IPS-18a (cell line): ENCODE measurements at regions not wholly inside any gene's neighbourhood (a gene's known extent, or its start where the extent isn't known, plus 50 kb on each side); places are given as distances from the start of the nearest gene placed in this dataset.
"Not testable (repeated sequence)": the region's sequence is repeated elsewhere in the genome, so short reads cannot be mapped to it uniquely, and the experiment has no call there.

ENCODE experiments used
- H3K27ac ChIP-seq: one replicate; pipeline ENCODE4 v1.5.1; 2013; ENCODE audit warnings: low read length
- H3K27me3 ChIP-seq: one replicate; pipeline ENCODE4 v1.6.1; 2013; ENCODE audit warnings: mild to moderate bottlenecking, low read length; ENCODE audit not compliant: control insufficient read depth, insufficient read depth
- H3K36me3 ChIP-seq: one replicate; pipeline ENCODE4 v1.6.1; 2013; ENCODE audit warnings: low read depth, low read length; ENCODE audit not compliant: control insufficient read depth
- H3K4me1 ChIP-seq: one replicate; pipeline ENCODE4 v1.6.1; 2013; ENCODE audit warnings: low read depth, low read length; ENCODE audit not compliant: control insufficient read depth
- H3K4me3 ChIP-seq: one replicate; pipeline ENCODE4 v1.5.1; 2013; ENCODE audit warnings: low read length
- H3K9ac ChIP-seq: one replicate; pipeline ENCODE4 v1.6.1; 2013; ENCODE audit warnings: mild to moderate bottlenecking, low read length, moderate library complexity
- H3K9me3 ChIP-seq: one replicate; pipeline ENCODE4 v1.6.1; 2013; ENCODE audit warnings: low read depth, low read length; ENCODE audit not compliant: control insufficient read depth

DNA sequence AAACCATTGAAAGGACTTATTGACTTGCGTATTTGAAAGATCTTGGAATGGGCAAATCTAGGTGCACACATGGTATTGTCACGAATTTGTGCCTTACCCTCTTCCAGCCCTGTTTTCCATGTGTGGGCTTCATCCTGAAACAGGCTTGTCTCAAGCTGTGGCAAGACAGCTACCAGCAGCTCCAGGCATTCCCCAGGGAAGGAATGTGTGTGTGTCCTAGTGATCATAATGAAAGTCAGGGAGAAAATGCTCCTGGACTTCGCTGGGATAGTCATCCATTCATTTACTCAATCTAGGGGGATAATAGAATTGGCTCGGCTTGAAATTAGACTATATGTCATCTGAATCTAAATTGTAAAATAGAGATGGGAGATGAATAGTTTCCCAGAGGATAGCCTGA lies 676.2 kb downstream of the CBLN4 start:
- no peaks in the 10 kb centered on the region for H3K9me3 ChIP-seq

DNA sequence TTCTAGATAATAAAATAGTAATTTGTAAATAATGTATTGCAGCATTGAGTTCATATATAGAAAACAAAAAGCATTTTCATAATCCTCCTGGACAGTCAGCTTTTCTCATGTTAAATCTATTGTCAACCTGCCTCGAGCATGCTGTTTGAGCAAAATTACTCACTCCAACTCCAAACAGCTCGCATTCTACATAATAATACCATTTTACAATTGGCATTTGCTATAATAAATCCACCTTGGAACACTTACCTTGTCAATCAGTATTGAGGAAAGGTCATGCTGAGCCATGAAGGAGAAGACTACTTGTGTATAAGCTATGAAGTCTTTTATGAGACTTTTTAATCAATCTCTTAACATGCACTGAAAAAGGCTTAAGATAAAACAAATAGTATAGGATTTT lies 682.6 kb downstream of the CBLN4 start:
- Histone ChIP-seq H3K9me3 (no peaks in the 10 kb centered on the region), H3K27ac (no peak overlapping the region), H3K4me3 (no peak overlapping the region), H3K9ac (no peak overlapping the region), H3K4me1 (no peaks in the 10 kb centered on the region), H3K36me3 (no peaks in the 10 kb centered on the region), H3K27me3 (no peaks in the 10 kb centered on the region)

More for the DNA sequence above, 676.2 kb downstream of the CBLN4 start:
- H3K36me3 ChIP-seq: no peaks in the 10 kb centered on the region
- no peak overlapping the region for H3K27ac ChIP-seq
- no peaks in the 10 kb centered on the region for H3K4me1 ChIP-seq
- H3K4me3 ChIP-seq: no peak overlapping the region
- H3K9ac ChIP-seq: no peak overlapping the region
- H3K27me3 ChIP-seq: no peaks in the 10 kb centered on the region

DNA sequence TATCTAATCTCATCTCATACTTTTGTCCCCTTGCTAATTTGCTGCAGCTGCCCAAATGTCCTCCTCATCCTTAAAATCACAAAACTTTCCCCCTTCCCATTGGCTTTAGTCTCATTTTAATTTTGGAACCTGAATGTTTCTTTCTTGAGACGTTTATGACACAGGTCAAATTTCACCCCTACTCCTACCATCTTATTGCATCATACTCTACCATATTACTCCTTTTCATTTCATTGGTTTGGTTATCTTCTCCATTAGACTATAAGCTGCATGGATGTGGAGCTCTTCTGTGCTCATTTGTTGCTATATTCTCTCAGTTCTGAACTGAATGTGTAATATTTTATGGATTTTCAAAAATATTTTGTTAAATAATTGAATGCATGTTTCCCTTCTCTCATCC lies 688.6 kb downstream of the CBLN4 start:
- H3K4me3 ChIP-seq: no peak overlapping the region
- no peaks in the 10 kb centered on the region for H3K9me3 ChIP-seq
- H3K27me3 ChIP-seq: no peaks in the 10 kb centered on the region
- H3K27ac ChIP-seq: no peak overlapping the region
- no peak overlapping the region for H3K9ac ChIP-seq
- H3K36me3 ChIP-seq: no peaks in the 10 kb centered on the region
- no peaks in the 10 kb centered on the region for H3K4me1 ChIP-seq

DNA sequence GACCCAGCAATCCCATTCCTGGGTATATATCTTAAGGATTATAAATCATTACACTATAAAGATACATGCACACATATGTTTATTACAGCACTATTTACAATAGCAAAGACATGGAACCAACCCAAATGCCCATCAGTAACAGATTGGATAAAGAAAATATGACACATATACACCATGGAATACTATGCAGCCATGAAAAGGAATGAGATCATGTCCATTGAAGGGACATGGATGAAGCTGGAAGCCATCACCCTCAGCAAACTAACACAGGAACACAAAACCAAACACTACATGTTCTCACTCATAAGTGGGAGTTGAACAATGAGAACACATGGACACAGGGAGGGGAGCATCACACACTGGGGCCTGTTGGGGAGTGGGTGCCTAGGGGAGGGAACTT lies 694.5 kb downstream of the CBLN4 start:
- not testable (repeated sequence) for H3K9ac ChIP-seq, H3K27ac ChIP-seq, H3K36me3 ChIP-seq, H3K4me3 ChIP-seq, H3K27me3 ChIP-seq, H3K4me1 ChIP-seq, H3K9me3 ChIP-seq

DNA sequence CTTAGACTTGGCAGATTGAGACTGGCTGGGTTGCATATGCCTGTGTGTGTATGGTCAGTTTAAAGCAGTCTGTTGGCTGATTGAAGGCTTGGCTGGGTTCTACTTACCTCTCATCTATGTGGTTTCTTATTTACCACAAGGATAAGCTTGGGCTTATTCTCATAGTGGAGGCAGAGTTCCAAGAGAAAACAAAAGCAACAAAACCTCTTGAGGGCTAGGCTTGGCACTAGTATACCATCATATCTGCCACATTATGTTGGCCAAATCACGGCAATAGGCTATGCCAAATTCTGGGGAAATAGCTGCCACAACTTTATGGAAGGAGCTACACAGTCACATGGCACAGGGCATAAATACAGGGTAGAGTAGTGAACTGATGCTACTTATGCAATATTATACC lies 714.1 kb downstream of the CBLN4 start:
- Histone ChIP-seq H3K27ac (no peak overlapping the region), H3K4me1 (no peaks in the 10 kb centered on the region), H3K4me3 (no peak overlapping the region), H3K9me3 (no peaks in the 10 kb centered on the region), H3K36me3 (no peaks in the 10 kb centered on the region), H3K27me3 (no peaks in the 10 kb centered on the region), H3K9ac (no peak overlapping the region)

DNA sequence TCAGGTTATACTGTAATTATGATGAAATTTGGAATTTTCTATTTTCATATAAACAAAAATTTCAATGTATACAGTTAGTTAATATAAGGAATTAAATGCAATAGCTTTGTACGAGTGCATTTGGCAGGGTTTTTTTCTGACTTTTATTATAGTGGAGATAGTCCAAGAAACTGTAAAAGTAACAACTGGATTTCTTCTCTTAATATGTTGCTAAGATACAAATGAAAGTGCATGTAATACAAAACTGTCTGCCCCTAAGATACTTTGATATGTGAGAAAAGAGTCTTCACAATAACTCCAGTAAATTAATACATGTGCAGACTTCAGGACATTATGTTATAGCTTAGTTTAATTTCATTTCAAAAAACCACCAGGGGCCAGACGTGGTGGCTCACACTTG lies 721.4 kb downstream of the CBLN4 start:
- Histone ChIP-seq H3K4me1 (no peaks in the 10 kb centered on the region), H3K27ac (no peak overlapping the region), H3K36me3 (no peaks in the 10 kb centered on the region), H3K4me3 (no peak overlapping the region), H3K27me3 (no peaks in the 10 kb centered on the region), H3K9ac (no peak overlapping the region), H3K9me3 (no peaks in the 10 kb centered on the region)

DNA sequence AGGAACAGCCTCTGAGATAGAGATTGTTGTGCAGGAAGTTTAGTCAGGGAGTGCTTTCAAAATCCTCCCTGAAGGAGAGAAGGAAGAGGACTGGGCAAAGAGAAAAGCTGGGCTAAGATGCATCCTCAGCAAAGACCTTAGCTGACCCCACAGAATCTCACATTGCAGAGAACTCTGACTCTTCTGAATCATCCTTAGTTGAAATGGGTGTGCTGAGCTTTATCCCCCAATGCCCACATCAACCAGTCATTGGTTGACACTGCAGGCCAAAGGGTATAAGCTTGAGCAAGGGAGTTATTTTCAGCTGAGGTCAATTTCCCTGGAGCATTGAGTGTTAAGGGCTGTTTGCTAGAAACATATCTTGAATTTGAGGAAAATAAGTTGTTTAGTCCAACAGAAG lies 732.2 kb downstream of the CBLN4 start:
- Histone ChIP-seq H3K9me3 (no peaks in the 10 kb centered on the region), H3K27ac (no peak overlapping the region)

DNA sequence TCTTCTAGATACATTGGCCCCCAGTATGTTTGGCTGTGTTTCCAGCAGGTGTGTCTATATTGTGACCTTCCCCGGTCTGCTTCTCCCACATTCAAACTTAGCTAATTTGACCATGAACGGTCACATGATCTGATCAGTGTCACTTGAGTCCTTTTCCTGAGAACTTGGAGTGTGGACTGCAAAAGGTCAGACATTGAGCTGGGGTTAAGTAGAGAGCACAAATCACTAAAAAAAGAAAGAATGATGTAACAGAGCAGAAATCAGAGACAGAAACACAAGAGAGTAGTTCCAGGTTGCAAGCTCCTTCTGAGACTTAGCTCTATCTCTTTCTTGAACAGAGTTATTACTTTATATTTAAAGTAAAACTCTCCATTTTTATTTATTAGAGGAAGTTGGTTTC lies 733.9 kb downstream of the CBLN4 start:
- Histone ChIP-seq H3K4me1 (no peaks in the 10 kb centered on the region), H3K27me3 (no peaks in the 10 kb centered on the region), H3K4me3 (no peak overlapping the region), H3K27ac (no peak overlapping the region), H3K9ac (no peak overlapping the region), H3K9me3 (no peaks in the 10 kb centered on the region), H3K36me3 (no peaks in the 10 kb centered on the region)

More for the DNA sequence above, 732.2 kb downstream of the CBLN4 start:
- Histone ChIP-seq H3K4me1 (no peaks in the 10 kb centered on the region), H3K9ac (no peak overlapping the region), H3K4me3 (no peak overlapping the region), H3K36me3 (no peaks in the 10 kb centered on the region), H3K27me3 (no peaks in the 10 kb centered on the region)

DNA sequence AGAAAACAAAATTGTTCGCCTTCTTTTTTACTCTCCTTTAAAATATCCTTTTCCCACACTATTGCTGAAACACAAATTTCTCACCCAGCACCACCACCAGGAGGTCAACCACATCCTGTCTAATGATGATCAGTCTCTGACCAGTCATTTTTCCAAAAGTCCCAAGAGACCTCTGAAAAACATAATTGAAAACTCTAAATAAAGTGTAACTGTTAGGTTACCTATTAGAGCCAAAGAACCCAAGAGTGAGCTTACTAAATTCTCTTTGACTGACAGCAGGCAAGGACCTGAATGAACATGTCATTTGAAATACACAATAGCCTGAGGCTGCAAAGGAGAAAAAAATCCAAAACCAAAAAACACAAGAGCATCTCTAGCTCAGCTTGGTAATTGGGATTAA lies 735.4 kb downstream of the CBLN4 start:
- Histone ChIP-seq H3K4me1 (no peaks in the 10 kb centered on the region), H3K27me3 (no peaks in the 10 kb centered on the region), H3K4me3 (no peak overlapping the region), H3K9me3 (no peaks in the 10 kb centered on the region), H3K9ac (no peak overlapping the region), H3K36me3 (no peaks in the 10 kb centered on the region), H3K27ac (no peak overlapping the region)

DNA sequence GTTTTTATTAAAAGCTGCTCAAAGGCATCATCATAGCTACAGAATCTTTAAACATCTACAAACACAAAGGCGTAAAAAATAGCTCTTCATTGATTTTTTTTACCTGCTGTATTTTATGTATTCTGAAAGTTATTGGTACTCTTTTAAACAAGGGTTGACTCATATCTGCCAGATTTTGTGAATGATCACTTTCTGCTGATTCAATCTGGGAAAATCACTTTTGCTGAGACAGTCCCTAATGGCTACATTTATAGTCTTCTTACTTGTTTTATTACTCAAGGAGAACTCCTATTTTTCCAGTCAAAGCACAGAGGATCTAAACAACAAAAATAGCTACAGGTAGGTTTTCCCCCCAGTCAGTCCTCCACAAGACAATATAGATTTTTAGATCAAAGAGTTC lies 739.0 kb downstream of the CBLN4 start:
- no peaks in the 10 kb centered on the region for H3K9me3 ChIP-seq
- no peaks in the 10 kb centered on the region for H3K36me3 ChIP-seq
- H3K27ac ChIP-seq: no peak overlapping the region
- no peaks in the 10 kb centered on the region for H3K27me3 ChIP-seq
- no peak overlapping the region for H3K4me3 ChIP-seq
- H3K4me1 ChIP-seq: no peaks in the 10 kb centered on the region
- H3K9ac ChIP-seq: no peak overlapping the region

DNA sequence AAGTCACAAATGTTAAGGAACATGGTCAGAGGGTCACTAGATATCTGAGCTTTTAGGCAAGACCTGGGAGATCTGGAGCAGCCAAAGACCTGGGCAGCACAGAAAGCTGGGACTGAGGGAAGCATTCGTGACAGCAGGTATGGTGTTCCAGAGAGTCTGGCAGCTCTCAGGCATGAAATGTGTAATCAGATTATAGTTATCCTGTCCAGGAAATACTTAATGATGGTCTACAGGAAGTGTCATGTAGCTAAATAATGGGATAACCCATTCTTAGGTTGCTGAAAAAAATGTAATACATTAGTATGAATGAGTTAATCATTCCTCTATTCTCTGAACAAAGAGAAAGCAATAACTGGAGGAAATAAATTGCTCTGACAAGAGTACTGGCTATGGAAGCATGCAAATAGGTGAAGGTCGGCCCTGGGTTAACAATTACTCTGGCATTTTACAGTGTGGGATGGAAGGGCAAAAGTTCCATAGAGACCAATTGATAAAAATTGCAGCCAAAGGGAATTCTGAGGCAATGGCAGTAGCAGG lies 740.5 kb downstream of the CBLN4 start:
- H3K9me3 ChIP-seq: no peaks in the 10 kb centered on the region
- H3K27me3 ChIP-seq: no peaks in the 10 kb centered on the region
- H3K4me1 ChIP-seq: no peaks in the 10 kb centered on the region
- H3K9ac ChIP-seq: no peak overlapping the region
- H3K4me3 ChIP-seq: no peak overlapping the region
- H3K27ac ChIP-seq: no peak overlapping the region
- no peaks in the 10 kb centered on the region for H3K36me3 ChIP-seq

DNA sequence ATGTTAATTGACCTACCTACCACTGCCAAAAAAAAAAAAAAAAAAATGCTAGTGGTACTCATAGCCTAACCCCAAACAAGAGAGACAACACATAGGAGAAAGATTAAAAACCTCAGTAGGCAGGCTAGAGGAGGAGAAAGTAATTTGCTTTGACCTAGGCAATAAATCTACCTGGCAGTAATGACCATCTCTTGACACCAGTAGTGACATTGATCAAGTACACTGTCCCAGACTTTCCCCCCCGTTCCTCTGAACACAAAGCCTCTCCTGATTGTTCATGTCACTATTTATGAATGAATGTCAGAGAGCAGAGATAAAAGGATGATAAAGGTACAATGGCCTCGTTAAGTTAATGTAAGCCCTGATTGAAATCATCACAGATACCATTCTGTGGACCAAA lies 746.8 kb downstream of the CBLN4 start:
- H3K4me1 ChIP-seq: no peaks in the 10 kb centered on the region
- H3K4me3 ChIP-seq: no peak overlapping the region
- H3K36me3 ChIP-seq: no peaks in the 10 kb centered on the region
- H3K27me3 ChIP-seq: peaks cover 21% of the 10 kb centered on the region
- no peak overlapping the region for H3K9ac ChIP-seq
- no peak overlapping the region for H3K27ac ChIP-seq
- no peaks in the 10 kb centered on the region for H3K9me3 ChIP-seq
